IPS DF 6.9 (cell line): ENCODE measurements at regions not wholly inside any gene's neighbourhood (a gene's known extent, or its start where the extent isn't known, plus 50 kb on each side); places are given as distances from the start of the nearest gene placed in this dataset.
"Not testable (repeated sequence)": the region's sequence is repeated elsewhere in the genome, so short reads cannot be mapped to it uniquely, and the experiment has no call there.

Experiments used
- DNase-seq: peaks from one replicate; pipeline ENCODE4 v3.0.0-alpha.2; 2013; ENCODE audit warnings: low read depth, low spot score
- H3K27ac ChIP-seq: one replicate; pipeline ENCODE4 v1.5.1; 2013; ENCODE audit warnings: low read length, control low read depth
- H3K27me3 ChIP-seq: 2 replicates; pipeline ENCODE4 v1.6.1; 2013; ENCODE audit warnings: mild to moderate bottlenecking, low read length; ENCODE audit not compliant: control insufficient read depth, insufficient read depth
- H3K36me3 ChIP-seq: 2 replicates; pipeline ENCODE4 v1.6.1; 2013; ENCODE audit warnings: low read length; ENCODE audit not compliant: control insufficient read depth, insufficient read depth
- H3K4me1 ChIP-seq: 2 replicates; pipeline ENCODE4 v1.6.1; 2013; ENCODE audit warnings: low read length; ENCODE audit not compliant: control insufficient read depth, insufficient read depth
- H3K4me3 ChIP-seq: 2 replicates; pipeline ENCODE4 v1.5.1; 2013; ENCODE audit warnings: mild to moderate bottlenecking, low read length
- H3K9me3 ChIP-seq: 2 replicates; pipeline ENCODE4 v1.6.1; 2013; ENCODE audit warnings: low read length, inconsistent platforms; ENCODE audit not compliant: control insufficient read depth, insufficient read depth
- WGBS: extraction: QIAGEN DNeasy Blood & Tissue Kit; methylation state at CpG from one replicate; pipeline ENCODE4 v1.1.7; 2013; ENCODE audit warnings: mixed read lengths, missing lambda C conversion rate; ENCODE audit not compliant: insufficient read length, insufficient coverage; 5-methylcytosine and 5-hydroxymethylcytosine counted together

DNA sequence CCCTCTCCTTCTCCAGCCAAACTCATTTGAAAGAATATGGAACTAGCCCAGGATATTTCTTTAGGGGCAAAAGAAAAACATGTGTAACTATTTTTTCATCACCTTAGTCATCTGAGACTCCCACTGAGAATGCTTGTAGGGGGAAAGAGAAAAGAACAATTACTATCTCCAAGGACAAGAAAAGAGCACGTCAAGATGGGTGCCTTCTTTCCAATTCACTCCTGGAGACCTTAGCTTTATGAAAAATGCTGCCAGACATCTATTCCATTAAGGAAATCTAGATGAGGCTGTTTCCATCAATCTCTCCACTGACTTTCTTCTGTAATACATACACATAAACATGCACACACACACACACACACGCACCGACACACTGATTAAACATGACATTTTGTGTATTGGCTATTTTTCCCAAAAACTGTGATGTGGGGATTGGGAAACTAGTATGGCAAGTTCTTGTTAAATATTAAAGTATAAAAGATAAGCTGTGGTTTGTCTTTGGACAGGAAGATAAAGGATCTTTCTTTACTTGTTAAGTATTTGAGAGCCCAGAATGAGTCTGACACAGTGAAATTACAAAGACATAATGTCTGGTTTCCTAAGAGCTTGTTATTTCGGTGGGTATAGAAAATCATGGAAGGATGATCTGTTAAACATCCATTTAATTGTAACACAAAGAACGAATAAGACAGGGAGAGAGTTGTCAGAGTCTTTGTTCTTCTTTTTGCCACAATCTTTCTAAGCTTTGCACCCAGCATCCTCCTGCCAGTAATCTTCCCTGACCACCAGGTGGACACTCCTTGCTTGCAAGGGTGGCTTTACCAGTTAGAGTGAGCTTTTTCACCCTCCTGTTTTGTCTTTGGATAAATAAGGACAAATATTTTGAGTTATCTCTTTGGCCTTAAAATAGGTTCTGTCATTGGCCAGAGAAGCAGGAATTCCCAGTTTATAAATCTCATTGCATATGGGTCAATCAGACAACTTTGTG, 177.3 kb upstream of the TMEM72 start:
- H3K4me1 ChIP-seq, result no peaks in the 10 kb centered on the region
- no CpG with 5 or more reads among the region's 5 CpGs for WGBS
- no peak for DNase-seq
- H3K9me3 ChIP-seq, result no peaks in the 10 kb centered on the region
- no peaks in the 10 kb centered on the region for H3K27me3 ChIP-seq
- no peak overlapping the region for H3K27ac ChIP-seq
- no peak overlapping the region for H3K4me3 ChIP-seq
- H3K36me3 ChIP-seq, result no peaks in the 10 kb centered on the region

GRCh38 chr10:44742248-44742647, 168.9 kb upstream of the TMEM72 start:
- H3K9me3 ChIP-seq, result no peaks in the 10 kb centered on the region
- no CpG with 5 or more reads among the region's 4 CpGs for WGBS
- H3K27ac ChIP-seq, result no peak overlapping the region
- H3K36me3 ChIP-seq, result no peaks in the 10 kb centered on the region
- H3K4me3 ChIP-seq, result no peak overlapping the region
- H3K27me3 ChIP-seq, result no peaks in the 10 kb centered on the region
- H3K4me1 ChIP-seq, result no peaks in the 10 kb centered on the region
- no peak for DNase-seq

- H3K27ac ChIP-seq, result no peak overlapping the region
- no peaks in the 10 kb centered on the region for H3K4me1 ChIP-seq
- no CpG with 5 or more reads among the region's 1 CpG for WGBS
- no peak overlapping the region for H3K4me3 ChIP-seq
- no peaks in the 10 kb centered on the region for H3K9me3 ChIP-seq
- H3K36me3 ChIP-seq, result no peaks in the 10 kb centered on the region
- no peak for DNase-seq
- no peaks in the 10 kb centered on the region for H3K27me3 ChIP-seq
Measured at GRCh38 chr10:44743535-44743934, 167.6 kb upstream of the TMEM72 start.

DNA sequence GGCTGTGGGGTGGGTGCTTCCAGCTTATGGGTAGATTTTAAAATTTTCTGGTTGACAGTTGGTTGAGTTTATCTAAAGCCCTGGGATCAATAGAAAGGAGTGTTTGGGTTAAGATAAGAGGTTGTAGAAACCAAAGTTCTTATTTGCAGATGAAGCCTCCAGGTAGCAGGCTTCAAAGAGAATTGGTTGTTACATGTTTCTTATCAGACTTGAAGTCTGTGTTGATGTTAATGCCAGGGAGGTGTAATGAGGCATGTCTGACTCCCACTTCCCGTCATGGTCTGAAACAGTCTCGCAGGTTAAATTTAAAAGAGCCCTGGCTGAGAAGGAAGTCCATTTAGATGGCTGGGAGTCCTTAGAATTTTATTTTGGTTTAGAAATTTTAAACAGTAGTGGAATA, 165.2 kb upstream of the TMEM72 start:
- WGBS, result no CpG with 5 or more reads among the region's 2 CpGs
- Histone ChIP-seq H3K27me3 (no peaks in the 10 kb centered on the region), H3K4me1 (no peaks in the 10 kb centered on the region), H3K36me3 (no peaks in the 10 kb centered on the region), H3K27ac (no peak overlapping the region), H3K4me3 (no peak overlapping the region), H3K9me3 (no peaks in the 10 kb centered on the region)
- DNase-seq, result no peak

DNA sequence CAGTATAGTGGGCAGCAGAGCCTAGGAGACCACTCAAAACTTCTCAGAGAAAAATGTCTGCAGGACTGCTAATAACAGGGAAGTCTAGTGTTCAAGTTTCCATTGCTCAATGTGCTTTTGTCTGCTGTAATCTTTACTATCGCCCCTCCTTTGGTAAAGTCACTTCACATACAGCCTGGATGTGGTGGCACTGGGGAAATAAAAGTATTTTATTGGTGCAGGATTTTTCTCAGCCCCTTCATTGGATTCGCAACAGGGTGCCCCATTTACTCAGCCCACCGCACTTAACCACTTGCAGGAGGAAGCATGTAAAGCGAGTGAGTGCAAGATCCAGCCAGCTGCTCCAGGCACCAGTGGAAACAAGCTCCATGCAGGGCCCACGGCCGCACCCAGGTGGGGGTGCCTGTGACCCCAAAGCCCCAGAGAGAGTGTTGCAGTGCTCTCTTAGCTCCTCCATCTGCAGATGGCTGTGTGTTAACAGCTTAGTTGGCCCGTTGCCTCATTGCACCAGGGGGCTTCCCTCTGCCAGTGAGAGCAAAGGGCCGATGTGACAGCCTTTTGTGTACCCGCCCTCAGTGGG, 163.5 kb upstream of the TMEM72 start:
- no peak for DNase-seq
- Histone ChIP-seq H3K4me3 (no peak overlapping the region), H3K27me3 (no peaks in the 10 kb centered on the region), H3K9me3 (no peaks in the 10 kb centered on the region), H3K27ac (no peak overlapping the region), H3K4me1 (no peaks in the 10 kb centered on the region), H3K36me3 (no peaks in the 10 kb centered on the region)
- WGBS, result no CpG with 5 or more reads among the region's 9 CpGs

- Histone ChIP-seq H3K4me3 (no peak overlapping the region), H3K27ac (no peak overlapping the region), H3K36me3 (no peaks in the 10 kb centered on the region), H3K4me1 (no peaks in the 10 kb centered on the region), H3K9me3 (no peaks in the 10 kb centered on the region), H3K27me3 (no peaks in the 10 kb centered on the region)
- DNase-seq, result no peak
- no CpG with 5 or more reads among the region's 8 CpGs for WGBS
Measured at GRCh38 chr10:44749151-44749550, 162.0 kb upstream of the TMEM72 start.

DNA sequence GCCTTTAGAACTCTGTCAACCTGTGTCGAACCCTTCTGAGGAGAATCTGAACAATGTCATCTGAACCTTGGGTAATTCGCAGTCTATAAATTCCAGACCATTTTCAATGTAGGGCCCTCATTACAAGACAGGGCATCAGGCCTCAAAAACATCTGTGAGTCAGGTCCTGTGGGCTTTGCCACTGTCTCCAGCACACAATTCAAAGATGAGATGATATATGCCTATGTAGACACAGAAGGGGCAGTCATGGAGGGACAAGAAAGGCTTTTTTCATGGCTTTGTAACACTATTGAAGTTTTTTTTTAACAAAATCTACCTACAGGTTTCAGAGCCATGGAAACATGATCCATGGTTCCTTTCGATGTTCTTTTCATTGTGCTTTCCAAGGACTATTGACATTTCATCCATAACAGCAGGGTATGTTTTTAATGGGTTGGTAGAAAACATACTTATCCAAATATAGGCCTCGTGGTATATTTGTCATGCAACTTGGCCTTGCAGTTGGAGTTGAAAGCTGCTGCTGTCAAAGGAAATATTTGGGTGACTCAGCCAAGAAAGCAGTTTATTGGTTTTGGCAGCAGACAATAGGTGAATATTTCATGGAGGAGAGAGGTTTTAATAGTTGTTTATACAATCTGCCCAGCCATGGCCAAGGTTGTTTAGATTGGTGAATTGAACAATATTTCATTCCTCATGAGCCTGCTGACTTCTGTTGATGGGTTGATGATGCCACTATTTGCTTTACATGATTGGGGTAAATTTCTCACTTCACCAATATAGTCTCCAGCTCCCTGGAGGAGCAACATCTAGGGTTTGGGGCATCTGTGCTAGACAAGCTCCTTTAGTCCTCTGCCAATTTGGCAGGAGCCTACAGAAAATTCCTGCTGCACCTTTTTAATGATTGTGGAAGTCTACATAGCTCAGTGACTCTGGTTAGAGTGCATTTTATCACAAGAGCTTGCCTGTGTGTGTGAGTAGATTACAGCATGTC, 158.4 kb upstream of the TMEM72 start:
- DNase-seq, result no peak

GRCh38 chr10:44754355-44754754, 156.8 kb upstream of the TMEM72 start:
- H3K36me3 ChIP-seq, H3K9me3 ChIP-seq, DNase-seq, H3K27ac ChIP-seq, H3K27me3 ChIP-seq, H3K4me1 ChIP-seq, H3K4me3 ChIP-seq: not testable (repeated sequence)
- WGBS, result no CpG with 5 or more reads among the region's 2 CpGs

More for the DNA sequence above, 158.4 kb upstream of the TMEM72 start:
- H3K36me3 ChIP-seq, result no peaks in the 10 kb centered on the region
- WGBS, result no CpG with 5 or more reads among the region's 4 CpGs
- no peak overlapping the region for H3K4me3 ChIP-seq
- H3K27me3 ChIP-seq, result no peaks in the 10 kb centered on the region
- no peak overlapping the region for H3K27ac ChIP-seq
- H3K4me1 ChIP-seq, result no peaks in the 10 kb centered on the region
- H3K9me3 ChIP-seq, result no peaks in the 10 kb centered on the region

GRCh38 chr10:44755481-44755880, 155.7 kb upstream of the TMEM72 start:
- Histone ChIP-seq H3K27ac (no peak overlapping the region), H3K4me1 (no peaks in the 10 kb centered on the region), H3K9me3 (no peaks in the 10 kb centered on the region), H3K36me3 (no peaks in the 10 kb centered on the region), H3K27me3 (no peaks in the 10 kb centered on the region), H3K4me3 (no peak overlapping the region)
- DNase-seq, result no peak
- WGBS, result no CpG with 5 or more reads among the region's 4 CpGs

- Histone ChIP-seq H3K27ac (no peak overlapping the region), H3K4me3 (no peak overlapping the region), H3K27me3 (no peaks in the 10 kb centered on the region), H3K9me3 (no peaks in the 10 kb centered on the region), H3K36me3 (no peaks in the 10 kb centered on the region), H3K4me1 (no peaks in the 10 kb centered on the region)
- no peak for DNase-seq
- no CpG with 5 or more reads among the region's 6 CpGs for WGBS
Measured at GRCh38 chr10:44756216-44756615, 154.9 kb upstream of the TMEM72 start.
